Dermis microvascular lymphatic vessel endothelial cell (primary cell): ENCODE measurements at regions not wholly inside any gene's neighbourhood (a gene's known extent, or its start where the extent isn't known, plus 50 kb on each side); places are given as distances from the start of the nearest gene placed in this dataset.

Experiments
- DNase-seq, 2 donors: peaks; one replicate each; pipeline versions ENCODE4 v3.0.0 to v3.0.0-alpha.2; 2010; ENCODE audit warnings: low read depth in 2 of 2

GRCh38 chr10:105988848-105989247, 1175.7 kb downstream of the SORCS1 start:
- DNase-seq, result no peak

GRCh38 chr10:105986912-105987635, 1177.4 kb downstream of the SORCS1 start:
- DNase-seq, result no peak

GRCh38 chr10:105986486-105986885, 1178.0 kb downstream of the SORCS1 start:
- no peak for DNase-seq

GRCh38 chr10:105982735-105983134, 1181.8 kb downstream of the SORCS1 start:
- no peak for DNase-seq

- no peak for DNase-seq
Measured at GRCh38 chr10:105981679-105982078, 1182.8 kb downstream of the SORCS1 start.

GRCh38 chr10:105974803-105975456, 1189.6 kb downstream of the SORCS1 start:
- DNase-seq, result no peak

GRCh38 chr10:105973902-105974301, 1190.6 kb downstream of the SORCS1 start:
- no peak for DNase-seq

- no peak for DNase-seq
Measured at GRCh38 chr10:105973360-105973759, 1191.1 kb downstream of the SORCS1 start.

GRCh38 chr10:105971460-105971859, 1193.0 kb downstream of the SORCS1 start:
- DNase-seq, result no peak

GRCh38 chr10:105969884-105970377, 1194.6 kb downstream of the SORCS1 start:
- no peak for DNase-seq

GRCh38 chr10:105968666-105969065, 1195.8 kb downstream of the SORCS1 start:
- DNase-seq, result no peak

GRCh38 chr10:105967256-105967655, 1197.2 kb downstream of the SORCS1 start:
- DNase-seq, result no peak

- no peak for DNase-seq
Measured at GRCh38 chr10:105965141-105965540, 1199.4 kb downstream of the SORCS1 start.

- DNase-seq, result no peak
Measured at GRCh38 chr10:105964009-105964408, 1200.5 kb downstream of the SORCS1 start.

GRCh38 chr10:105963334-105963884, 1201.1 kb downstream of the SORCS1 start:
- DNase-seq, result no peak

- DNase-seq, result no peak
Measured at GRCh38 chr10:105956550-105956949, 1208.0 kb downstream of the SORCS1 start.

- no peak for DNase-seq
Measured at GRCh38 chr10:105953861-105954260, 1210.6 kb downstream of the SORCS1 start.

- no peak for DNase-seq
Measured at GRCh38 chr10:105953056-105953455, 1211.5 kb downstream of the SORCS1 start.

- DNase-seq, result no peak
Measured at GRCh38 chr10:105952153-105952552, 1212.4 kb downstream of the SORCS1 start.

GRCh38 chr10:105950410-105950809, 1214.1 kb downstream of the SORCS1 start:
- DNase-seq, result peak; percentile 3 to 27

- no peak for DNase-seq
Measured at GRCh38 chr10:105949721-105950120, 1214.8 kb downstream of the SORCS1 start.

- no peak for DNase-seq
Measured at GRCh38 chr10:105925045-105925785, 1239.3 kb downstream of the SORCS1 start.
